GM12875 (cell line): ENCODE measurements at regions not wholly inside any gene's neighbourhood (a gene's known extent, or its start where the extent isn't known, plus 50 kb on each side); places are given as distances from the start of the nearest gene placed in this dataset.

Experiments
- H3K4me3 ChIP-seq: one replicate; pipeline ENCODE4 v1.5.1; 2011; ENCODE audit warnings: low read depth, low read length, control low read depth
- TF ChIP-seq, protein P1 (sequence below): IDR thresholded peaks from 2 replicates; pipeline ENCODE4 v1.5.1; 2011; ENCODE audit warnings: low read depth, mild to moderate bottlenecking, control low read depth, inconsistent platforms, low read length, moderate library complexity, borderline replicate concordance; ENCODE audit not compliant: insufficient read depth

DNA sequence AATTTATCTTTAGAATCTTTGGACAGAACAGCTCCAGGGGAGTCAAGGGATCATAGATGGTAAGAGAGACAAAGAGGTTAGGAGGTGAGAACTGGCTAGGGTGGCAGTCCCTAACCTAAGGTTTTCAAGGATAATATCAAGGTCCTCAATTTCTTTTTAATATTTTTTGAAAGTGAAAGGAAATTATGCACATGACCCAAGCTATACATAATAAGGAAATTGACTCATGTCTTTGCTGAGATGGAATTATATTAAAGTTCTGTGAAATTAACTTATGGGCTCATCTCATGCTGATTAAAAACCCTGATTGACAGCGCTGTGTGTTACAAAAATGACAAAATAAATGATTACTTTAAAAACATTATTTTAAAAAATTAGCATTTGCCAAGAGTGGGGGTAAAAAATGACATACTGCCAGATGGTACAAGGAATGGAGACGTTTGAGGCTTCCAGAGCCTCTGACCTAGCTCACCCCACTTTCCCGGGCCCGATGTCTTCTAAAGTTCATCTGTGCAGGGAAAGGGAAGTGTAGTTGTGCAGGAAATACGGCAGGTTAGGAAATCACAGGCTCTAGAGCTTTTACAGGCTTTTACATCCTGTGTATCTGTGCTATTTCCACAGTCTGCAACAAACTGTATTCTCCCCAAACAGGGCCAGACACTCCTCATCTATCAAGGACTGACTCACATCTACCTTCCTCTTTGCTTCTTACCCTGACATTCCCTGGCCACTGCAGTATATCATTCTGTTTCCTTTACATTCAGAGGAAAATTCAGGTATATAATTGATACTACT lies 185.6 kb upstream of the PRSS58 start:
- H3K4me3 ChIP-seq = no peak overlapping the region
- TF ChIP-seq, protein P1, sequence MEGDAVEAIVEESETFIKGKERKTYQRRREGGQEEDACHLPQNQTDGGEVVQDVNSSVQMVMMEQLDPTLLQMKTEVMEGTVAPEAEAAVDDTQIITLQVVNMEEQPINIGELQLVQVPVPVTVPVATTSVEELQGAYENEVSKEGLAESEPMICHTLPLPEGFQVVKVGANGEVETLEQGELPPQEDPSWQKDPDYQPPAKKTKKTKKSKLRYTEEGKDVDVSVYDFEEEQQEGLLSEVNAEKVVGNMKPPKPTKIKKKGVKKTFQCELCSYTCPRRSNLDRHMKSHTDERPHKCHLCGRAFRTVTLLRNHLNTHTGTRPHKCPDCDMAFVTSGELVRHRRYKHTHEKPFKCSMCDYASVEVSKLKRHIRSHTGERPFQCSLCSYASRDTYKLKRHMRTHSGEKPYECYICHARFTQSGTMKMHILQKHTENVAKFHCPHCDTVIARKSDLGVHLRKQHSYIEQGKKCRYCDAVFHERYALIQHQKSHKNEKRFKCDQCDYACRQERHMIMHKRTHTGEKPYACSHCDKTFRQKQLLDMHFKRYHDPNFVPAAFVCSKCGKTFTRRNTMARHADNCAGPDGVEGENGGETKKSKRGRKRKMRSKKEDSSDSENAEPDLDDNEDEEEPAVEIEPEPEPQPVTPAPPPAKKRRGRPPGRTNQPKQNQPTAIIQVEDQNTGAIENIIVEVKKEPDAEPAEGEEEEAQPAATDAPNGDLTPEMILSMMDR = no peak

GRCh38 chr7:142442396-142442795 lies 184.5 kb upstream of the PRSS58 start:
- TF ChIP-seq, protein P1 = no peak
- H3K4me3 ChIP-seq = no peak overlapping the region

GRCh38 chr7:142440906-142441411 lies 183.1 kb upstream of the PRSS58 start:
- no peak overlapping the region for H3K4me3 ChIP-seq
- TF ChIP-seq, protein P1 = no peak

DNA sequence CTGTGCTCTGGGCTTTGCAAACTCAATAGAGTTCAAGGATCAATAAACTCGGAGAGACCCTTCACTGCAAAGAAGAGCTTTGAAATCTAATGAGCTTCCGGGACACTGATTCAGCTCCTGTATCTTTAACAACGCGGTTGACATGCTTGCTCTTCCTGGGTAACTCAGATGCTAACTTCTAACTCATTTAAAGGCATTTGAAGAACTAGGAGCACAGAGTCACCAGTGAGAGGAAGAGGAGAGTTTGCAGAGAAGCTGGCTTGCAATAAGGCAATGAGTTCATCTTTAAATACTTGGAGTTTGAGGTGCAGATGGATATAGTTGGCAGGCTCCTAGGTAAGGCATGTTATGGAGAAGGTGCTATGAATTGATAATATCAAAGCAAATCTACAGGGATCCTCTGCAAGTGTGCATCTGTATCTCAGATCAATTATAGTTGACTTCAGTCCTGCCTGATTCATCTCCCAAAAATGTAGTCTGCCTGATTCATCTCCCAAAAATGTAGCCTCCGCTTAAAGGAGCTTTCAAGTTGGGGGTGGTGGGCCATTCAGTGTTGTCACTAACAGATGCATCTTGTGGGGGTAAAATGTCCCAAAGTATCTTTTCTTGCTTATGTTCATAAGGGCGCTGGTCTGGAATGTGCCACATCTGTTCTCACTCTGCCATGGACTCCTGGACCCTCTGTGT lies 182.5 kb upstream of the PRSS58 start:
- TF ChIP-seq, protein P1 = no peak
- no peak overlapping the region for H3K4me3 ChIP-seq

- TF ChIP-seq, protein P1 = no peak
- no peak overlapping the region for H3K4me3 ChIP-seq
Measured at GRCh38 chr7:142439739-142440138, 181.9 kb upstream of the PRSS58 start.

GRCh38 chr7:142438923-142439515 lies 181.2 kb upstream of the PRSS58 start:
- TF ChIP-seq, protein P1 = no peak

More at GRCh38 chr7:142438923-142439515, 181.2 kb upstream of the PRSS58 start:
- H3K4me3 ChIP-seq = no peak overlapping the region
